Calu3 (cell line): ENCODE measurements at regions not wholly inside any gene's neighbourhood (a gene's known extent, or its start where the extent isn't known, plus 50 kb on each side); places are given as distances from the start of the nearest gene placed in this dataset.

ENCODE experiments used
- BruUV-seq: library from RNA; stranded (reverse); fragments of 400-500 nt; replicated peaks from 2 replicates; lab custom pipeline; 2021; lab: Mats Ljungman, UMichigan
- CTCF ChIA-PET: fragments of 300-600 bp; sonication (Branson Sonifier 250); formaldehyde crosslinking; loops from one replicate; lab custom pipeline; 2022; ENCODE audit warnings: antibody characterized with exemption; lab: Charles Lee
- DNase-seq: peaks from one replicate; pipeline ENCODE4 v3.0.0; 2022
- H3K27ac Mint-ChIP-seq: one replicate; pipeline ENCODE4 v1.8.0; 2022; ENCODE audit warnings: mixed read lengths; ENCODE audit not compliant: unreplicated experiment
- H3K27me3 Mint-ChIP-seq: one replicate; pipeline ENCODE4 v1.8.0; 2022; ENCODE audit warnings: mixed read lengths; ENCODE audit not compliant: unreplicated experiment
- H3K36me3 Mint-ChIP-seq: one replicate; pipeline ENCODE4 v1.8.0; 2022; ENCODE audit warnings: mild to moderate bottlenecking, moderate library complexity, mixed read lengths; ENCODE audit not compliant: insufficient read depth, unreplicated experiment
- H3K4me1 Mint-ChIP-seq: one replicate; pipeline ENCODE4 v1.8.0; 2022; ENCODE audit warnings: mild to moderate bottlenecking, low read depth, mixed read lengths; ENCODE audit not compliant: unreplicated experiment
- H3K4me3 Mint-ChIP-seq: one replicate; pipeline ENCODE4 v1.8.0; 2022; ENCODE audit warnings: mild to moderate bottlenecking, low read depth, moderate library complexity, mixed read lengths; ENCODE audit not compliant: unreplicated experiment
- H3K9me3 Mint-ChIP-seq: one replicate; pipeline ENCODE4 v1.8.0; 2022; ENCODE audit warnings: low read depth, mixed read lengths; ENCODE audit not compliant: unreplicated experiment
- CTCF ChIP-seq: fragments of 200-600 bp; IDR thresholded peaks from one replicate; pipeline ENCODE4 v1.8.0; 2022; ENCODE audit warnings: antibody characterized with exemption; ENCODE audit not compliant: unreplicated experiment
- intact Hi-C: fragments of 100-400 bp; cut with micrococcal nuclease; formaldehyde crosslinking; loops from one replicate; pipeline ENCODE4 v1.10.0; 2022; ENCODE audit not compliant: unreplicated experiment

GRCh38 chr17:53061446-53061845 lies 761.3 kb upstream of the KIF2B start:
- no peak for DNase-seq
- H3K36me3 Mint-ChIP-seq = no peaks in the 10 kb centered on the region
- H3K27me3 Mint-ChIP-seq = no peaks in the 10 kb centered on the region
- BruUV-seq = no TSS peak
- no peaks in the 10 kb centered on the region for H3K9me3 Mint-ChIP-seq
- H3K4me1 Mint-ChIP-seq = no peaks in the 10 kb centered on the region
- H3K27ac Mint-ChIP-seq = no peak overlapping the region
- no peak overlapping the region for H3K4me3 Mint-ChIP-seq
- TF ChIP-seq CTCF = no peak
- intact Hi-C loops = no loop called here
- CTCF ChIA-PET = no interaction called here

- CTCF ChIA-PET = no interaction called here
- TF ChIP-seq CTCF = no peak
- no peak overlapping the region for H3K27ac Mint-ChIP-seq
- no peaks in the 10 kb centered on the region for H3K27me3 Mint-ChIP-seq
- intact Hi-C loops = no loop called here
- H3K9me3 Mint-ChIP-seq = no peaks in the 10 kb centered on the region
- no peak for DNase-seq
- H3K4me1 Mint-ChIP-seq = no peaks in the 10 kb centered on the region
- BruUV-seq = no TSS peak
- H3K4me3 Mint-ChIP-seq = no peak overlapping the region
- no peaks in the 10 kb centered on the region for H3K36me3 Mint-ChIP-seq
These were observed 764.7 kb upstream of the KIF2B start for GRCh38 chr17:53058031-53058430.

- no peak overlapping the region for H3K4me3 Mint-ChIP-seq
- no peak for DNase-seq
- intact Hi-C loops = no loop called here
- CTCF ChIA-PET = no interaction called here
- no peaks in the 10 kb centered on the region for H3K4me1 Mint-ChIP-seq
- H3K36me3 Mint-ChIP-seq = no peaks in the 10 kb centered on the region
- no peak overlapping the region for H3K27ac Mint-ChIP-seq
- TF ChIP-seq CTCF = no peak
- no peaks in the 10 kb centered on the region for H3K27me3 Mint-ChIP-seq
- BruUV-seq = no TSS peak
- H3K9me3 Mint-ChIP-seq = no peaks in the 10 kb centered on the region
These were observed 775.9 kb upstream of the KIF2B start for GRCh38 chr17:53046781-53047180.

GRCh38 chr17:53039981-53040380 lies 782.7 kb upstream of the KIF2B start:
- intact Hi-C loops = loop anchor here (10.0 kb wide), 2 partner anchors 525 to 795 kb away; no protein-coding TSS in a partner anchor
- BruUV-seq = no TSS peak
- DNase-seq = no peak
- H3K4me1 Mint-ChIP-seq = no peaks in the 10 kb centered on the region
- no peaks in the 10 kb centered on the region for H3K27me3 Mint-ChIP-seq
- CTCF ChIA-PET = no interaction called here
- no peaks in the 10 kb centered on the region for H3K36me3 Mint-ChIP-seq
- peaks cover 2% of the 10 kb centered on the region for H3K9me3 Mint-ChIP-seq
- no peak overlapping the region for H3K4me3 Mint-ChIP-seq
- no peak overlapping the region for H3K27ac Mint-ChIP-seq
- no peak for TF ChIP-seq CTCF
